ENCODE measurements at regions not wholly inside any gene's neighbourhood (a gene's known extent, or its start where the extent isn't known, plus 50 kb on each side); places are given as distances from the start of the nearest gene placed in this dataset.

DNA sequence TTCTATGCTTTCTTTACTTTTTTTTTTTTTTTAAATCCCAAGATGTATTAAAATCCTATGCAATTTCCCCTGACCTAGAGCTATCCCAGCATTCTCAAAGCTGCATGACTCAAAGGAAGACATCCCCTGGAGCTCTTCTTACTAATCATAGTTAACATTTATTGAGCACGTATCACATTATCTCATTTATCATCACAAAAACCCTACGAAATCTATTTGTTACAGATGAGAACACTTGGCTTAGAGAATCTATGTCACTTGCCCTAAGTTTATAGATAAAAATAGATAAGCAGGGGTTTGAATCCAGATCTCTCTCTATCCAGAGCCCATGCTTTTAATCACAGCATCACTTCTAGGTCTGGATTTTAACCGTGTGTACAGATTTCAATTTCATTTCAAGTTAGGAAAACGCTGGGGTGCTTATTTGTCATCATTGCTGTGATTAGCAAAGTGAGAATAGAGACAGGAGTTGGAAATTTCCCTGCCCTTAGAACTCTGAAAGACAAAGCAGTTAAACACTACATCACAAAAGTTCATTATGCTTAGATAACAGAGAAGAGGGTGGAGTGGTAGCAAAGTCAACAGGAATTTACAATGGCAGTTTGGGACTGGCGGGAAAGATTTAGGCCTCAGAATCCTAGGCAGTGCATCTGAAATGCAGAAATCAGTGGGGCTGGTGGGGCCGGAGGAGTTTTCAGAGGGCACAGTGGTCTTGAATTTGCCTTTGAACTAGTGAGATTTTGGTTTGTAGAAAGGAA is 177.7 kb upstream of the FRMD6 start:
- TF ChIP-seq, protein P1, sequence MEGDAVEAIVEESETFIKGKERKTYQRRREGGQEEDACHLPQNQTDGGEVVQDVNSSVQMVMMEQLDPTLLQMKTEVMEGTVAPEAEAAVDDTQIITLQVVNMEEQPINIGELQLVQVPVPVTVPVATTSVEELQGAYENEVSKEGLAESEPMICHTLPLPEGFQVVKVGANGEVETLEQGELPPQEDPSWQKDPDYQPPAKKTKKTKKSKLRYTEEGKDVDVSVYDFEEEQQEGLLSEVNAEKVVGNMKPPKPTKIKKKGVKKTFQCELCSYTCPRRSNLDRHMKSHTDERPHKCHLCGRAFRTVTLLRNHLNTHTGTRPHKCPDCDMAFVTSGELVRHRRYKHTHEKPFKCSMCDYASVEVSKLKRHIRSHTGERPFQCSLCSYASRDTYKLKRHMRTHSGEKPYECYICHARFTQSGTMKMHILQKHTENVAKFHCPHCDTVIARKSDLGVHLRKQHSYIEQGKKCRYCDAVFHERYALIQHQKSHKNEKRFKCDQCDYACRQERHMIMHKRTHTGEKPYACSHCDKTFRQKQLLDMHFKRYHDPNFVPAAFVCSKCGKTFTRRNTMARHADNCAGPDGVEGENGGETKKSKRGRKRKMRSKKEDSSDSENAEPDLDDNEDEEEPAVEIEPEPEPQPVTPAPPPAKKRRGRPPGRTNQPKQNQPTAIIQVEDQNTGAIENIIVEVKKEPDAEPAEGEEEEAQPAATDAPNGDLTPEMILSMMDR (IDR thresholded peaks at IDR 0.05; ENCODE audit: borderline replicate concordance, extremely low read depth, insufficient read depth): no peak
- H3K4me3 ChIP-seq (ENCODE audit: low read length in 3 of 3): no peak overlapping the region
- no peaks in the 10 kb centered on the region for H3K27me3 ChIP-seq (ENCODE audit: control insufficient read depth, insufficient read depth, low read length)
- no peak overlapping the region for H3K27ac ChIP-seq (ENCODE audit: low read depth in 2 of 2, low read length in 2 of 2)
- peaks cover 0 to 3% (median 0%) of the 10 kb centered on the region in 3 donors for H3K4me1 ChIP-seq (ENCODE audit: control insufficient read depth in 2 of 3, insufficient read depth in 2 of 3, low read depth in 1 of 3, low read length in 3 of 3)
- H3K9me3 ChIP-seq (ENCODE audit: control insufficient read depth in 2 of 3, insufficient read depth in 1 of 3, low read length in 3 of 3): no peaks in the 10 kb centered on the region
- FAIRE-seq: no peak
- no peaks in the 10 kb centered on the region for H3K36me3 ChIP-seq (ENCODE audit: control insufficient read depth in 2 of 3, insufficient read depth in 3 of 3, low read length in 3 of 3)
- H3K9ac ChIP-seq (ENCODE audit: low read length in 3 of 3): no peak overlapping the region
- intact Hi-C loops (cut with DNase I): no loop called here
- DNase-seq: no peak

DNA sequence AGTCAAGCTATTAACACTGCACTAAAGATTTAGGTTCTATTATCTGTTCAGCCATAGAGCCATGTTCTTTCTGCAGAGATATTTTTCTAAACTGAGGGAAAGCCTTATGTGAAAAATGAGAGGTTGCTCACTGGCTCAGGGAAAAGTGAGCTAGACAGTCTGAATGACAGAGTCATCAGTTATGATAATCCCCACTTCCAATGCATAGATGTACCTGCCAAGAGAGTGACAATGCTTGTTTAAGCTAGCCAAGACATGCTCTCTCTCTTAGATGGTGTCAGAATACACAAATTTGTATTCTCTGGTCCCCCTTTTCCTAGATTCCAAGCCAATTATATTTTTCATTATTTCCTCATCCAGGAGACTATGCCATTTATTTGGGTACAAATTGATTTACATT is 176.9 kb upstream of the FRMD6 start:
- TF ChIP-seq, protein P1 (IDR thresholded peaks at IDR 0.05; ENCODE audit: borderline replicate concordance, extremely low read depth, insufficient read depth): no peak
- H3K4me3 ChIP-seq (ENCODE audit: low read length in 3 of 3): no peak overlapping the region
- no peak for FAIRE-seq

DNA sequence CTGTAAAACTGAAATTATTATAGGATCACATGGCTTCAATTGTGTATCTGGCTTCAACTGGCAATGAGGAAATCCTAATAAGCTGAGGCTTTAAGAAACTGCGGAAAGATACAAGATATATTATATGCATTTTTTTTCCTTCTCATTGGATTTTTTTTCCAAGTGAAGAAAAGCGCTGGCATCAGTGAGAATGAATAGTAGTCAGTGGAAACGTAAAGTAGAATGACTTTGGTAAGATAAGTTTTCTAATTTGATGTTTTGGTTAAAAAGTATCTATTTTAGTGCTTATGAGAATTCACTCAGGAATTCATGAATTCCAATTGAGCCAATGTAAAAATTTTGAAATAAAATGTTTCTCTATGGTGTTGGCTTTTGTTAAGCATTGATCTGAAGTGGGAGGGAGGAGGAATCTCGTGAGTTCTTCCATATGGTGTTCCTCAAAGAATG is 173.5 kb upstream of the FRMD6 start:
- H3K27me3 ChIP-seq (ENCODE audit: control insufficient read depth, insufficient read depth, low read length): no peaks in the 10 kb centered on the region
- no peaks in the 10 kb centered on the region for H3K9me3 ChIP-seq (ENCODE audit: control insufficient read depth in 2 of 3, insufficient read depth in 1 of 3, low read length in 3 of 3)
- no peaks in the 10 kb centered on the region for H3K36me3 ChIP-seq (ENCODE audit: control insufficient read depth in 2 of 3, insufficient read depth in 3 of 3, low read length in 3 of 3)
- H3K4me1 ChIP-seq (ENCODE audit: control insufficient read depth in 2 of 3, insufficient read depth in 2 of 3, low read depth in 1 of 3, low read length in 3 of 3): peaks cover 0 to 2% (median 0%) of the 10 kb centered on the region in 3 donors
- no peak overlapping the region for H3K4me3 ChIP-seq (ENCODE audit: low read length in 3 of 3)
- DNase-seq (no peak), FAIRE-seq (no peak)
- H3K27ac ChIP-seq (ENCODE audit: low read depth in 2 of 2, low read length in 2 of 2): no peak overlapping the region
- intact Hi-C loops (cut with DNase I): no loop called here
- TF ChIP-seq, protein P1 (IDR thresholded peaks at IDR 0.05; ENCODE audit: borderline replicate concordance, extremely low read depth, insufficient read depth): no peak
- no peak overlapping the region for H3K9ac ChIP-seq (ENCODE audit: low read length in 3 of 3)

More for the DNA sequence above, 176.9 kb upstream of the FRMD6 start:
- no peaks in the 10 kb centered on the region for H3K9me3 ChIP-seq (ENCODE audit: control insufficient read depth in 2 of 3, insufficient read depth in 1 of 3, low read length in 3 of 3)
- H3K27me3 ChIP-seq (ENCODE audit: control insufficient read depth, insufficient read depth, low read length): no peaks in the 10 kb centered on the region
- no peaks in the 10 kb centered on the region for H3K36me3 ChIP-seq (ENCODE audit: control insufficient read depth in 2 of 3, insufficient read depth in 3 of 3, low read length in 3 of 3)
- H3K4me1 ChIP-seq (ENCODE audit: control insufficient read depth in 2 of 3, insufficient read depth in 2 of 3, low read depth in 1 of 3, low read length in 3 of 3): peaks cover 0 to 3% (median 0%) of the 10 kb centered on the region in 3 donors
- no peak overlapping the region for H3K27ac ChIP-seq (ENCODE audit: low read depth in 2 of 2, low read length in 2 of 2)
- intact Hi-C loops (cut with DNase I): no loop called here
- no peak for DNase-seq
- H3K9ac ChIP-seq (ENCODE audit: low read length in 3 of 3): no peak overlapping the region

All from kidney (tissue), 13 donors.